PC-3 (cell line): ENCODE measurements at regions not wholly inside any gene's neighbourhood (a gene's known extent, or its start where the extent isn't known, plus 50 kb on each side); places are given as distances from the start of the nearest gene placed in this dataset.

Experiments used
- CTCF ChIP-seq: fragments of 300-600 bp; sonication (generic); conservative IDR thresholded peaks from 2 replicates; pipeline ENCODE4 v1.5.1; 2017; ENCODE audit warnings: antibody characterized with exemption, low read depth, mild to moderate bottlenecking, low read length
- EZH2 ChIP-seq: fragments of 300-600 bp; sonication (generic); IDR thresholded peaks from one replicate; pipeline ENCODE4 v1.6.1; 2017; ENCODE audit warnings: antibody characterized with exemption, mild to moderate bottlenecking, low read length; ENCODE audit not compliant: unreplicated experiment

DNA sequence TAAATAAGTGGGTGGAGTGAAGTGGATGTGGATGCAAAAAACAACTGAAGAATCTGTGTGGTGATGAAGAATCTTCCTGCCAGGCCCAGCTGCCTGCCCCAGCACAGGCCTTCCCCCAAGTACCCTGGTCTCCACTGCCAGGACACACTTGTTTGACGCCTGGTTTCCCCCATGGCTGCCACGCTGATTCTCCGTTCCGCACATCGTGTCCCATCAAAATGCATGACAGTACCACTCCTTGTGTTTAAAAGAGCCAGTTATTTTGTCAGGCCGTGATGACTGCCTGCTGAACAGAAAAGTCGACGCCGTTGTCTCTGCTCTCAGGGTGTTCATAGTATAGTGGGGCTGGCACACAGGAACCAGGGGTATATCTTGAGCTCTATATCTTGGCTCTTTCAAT, 50.3 kb upstream of the KYNU start:
- TF ChIP-seq EZH2 = no peak
- TF ChIP-seq CTCF = no peak
